C4-2B (cell line): ENCODE measurements at regions not wholly inside any gene's neighbourhood (a gene's known extent, or its start where the extent isn't known, plus 50 kb on each side); places are given as distances from the start of the nearest gene placed in this dataset.

ENCODE experiments used
- H3K27ac ChIP-seq: fragments of 450-650 bp; 2 replicates; pipeline ENCODE4 v1.5.1; 2017
- ZFX ChIP-seq: fragments of 450-650 bp; IDR thresholded peaks from 2 replicates; pipeline ENCODE4 v1.6.1; 2017
- TF ChIP-seq, protein P1 (sequence below): fragments of 450-650 bp; conservative IDR thresholded peaks from 2 replicates; pipeline ENCODE4 v1.5.1; 2017; ENCODE audit warnings: mild to moderate bottlenecking

GRCh38 chr22:48926136-48926535 lies 901.5 kb downstream of the BRD1 start:
- no peak overlapping the region for H3K27ac ChIP-seq
- no peak for TF ChIP-seq ZFX
- TF ChIP-seq, protein P1, sequence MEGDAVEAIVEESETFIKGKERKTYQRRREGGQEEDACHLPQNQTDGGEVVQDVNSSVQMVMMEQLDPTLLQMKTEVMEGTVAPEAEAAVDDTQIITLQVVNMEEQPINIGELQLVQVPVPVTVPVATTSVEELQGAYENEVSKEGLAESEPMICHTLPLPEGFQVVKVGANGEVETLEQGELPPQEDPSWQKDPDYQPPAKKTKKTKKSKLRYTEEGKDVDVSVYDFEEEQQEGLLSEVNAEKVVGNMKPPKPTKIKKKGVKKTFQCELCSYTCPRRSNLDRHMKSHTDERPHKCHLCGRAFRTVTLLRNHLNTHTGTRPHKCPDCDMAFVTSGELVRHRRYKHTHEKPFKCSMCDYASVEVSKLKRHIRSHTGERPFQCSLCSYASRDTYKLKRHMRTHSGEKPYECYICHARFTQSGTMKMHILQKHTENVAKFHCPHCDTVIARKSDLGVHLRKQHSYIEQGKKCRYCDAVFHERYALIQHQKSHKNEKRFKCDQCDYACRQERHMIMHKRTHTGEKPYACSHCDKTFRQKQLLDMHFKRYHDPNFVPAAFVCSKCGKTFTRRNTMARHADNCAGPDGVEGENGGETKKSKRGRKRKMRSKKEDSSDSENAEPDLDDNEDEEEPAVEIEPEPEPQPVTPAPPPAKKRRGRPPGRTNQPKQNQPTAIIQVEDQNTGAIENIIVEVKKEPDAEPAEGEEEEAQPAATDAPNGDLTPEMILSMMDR, result no peak

GRCh38 chr22:48925450-48925849 lies 902.2 kb downstream of the BRD1 start:
- TF ChIP-seq, protein P1, result no peak
- no peak for TF ChIP-seq ZFX
- no peak overlapping the region for H3K27ac ChIP-seq

DNA sequence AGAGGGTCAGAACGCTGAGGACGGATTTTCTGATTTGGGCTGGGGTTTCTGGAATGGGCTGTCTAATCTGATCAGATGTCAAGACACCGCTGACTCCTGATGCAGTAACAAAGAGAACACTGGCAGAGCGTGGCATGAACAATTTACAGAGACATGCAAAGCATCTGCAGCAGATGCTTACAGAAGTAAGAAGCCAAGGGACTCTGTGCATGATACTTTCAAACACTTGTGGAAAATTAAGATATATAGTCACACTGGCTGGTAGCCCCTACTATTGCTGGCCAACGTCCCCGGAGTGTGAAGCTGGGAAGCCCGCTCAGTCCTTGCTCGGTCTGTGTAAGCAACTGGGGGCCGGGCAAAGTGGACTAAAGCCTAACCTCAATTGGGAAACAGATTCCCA lies 903.7 kb downstream of the BRD1 start:
- no peak overlapping the region for H3K27ac ChIP-seq
- TF ChIP-seq, protein P1, result no peak
- TF ChIP-seq ZFX, result no peak

DNA sequence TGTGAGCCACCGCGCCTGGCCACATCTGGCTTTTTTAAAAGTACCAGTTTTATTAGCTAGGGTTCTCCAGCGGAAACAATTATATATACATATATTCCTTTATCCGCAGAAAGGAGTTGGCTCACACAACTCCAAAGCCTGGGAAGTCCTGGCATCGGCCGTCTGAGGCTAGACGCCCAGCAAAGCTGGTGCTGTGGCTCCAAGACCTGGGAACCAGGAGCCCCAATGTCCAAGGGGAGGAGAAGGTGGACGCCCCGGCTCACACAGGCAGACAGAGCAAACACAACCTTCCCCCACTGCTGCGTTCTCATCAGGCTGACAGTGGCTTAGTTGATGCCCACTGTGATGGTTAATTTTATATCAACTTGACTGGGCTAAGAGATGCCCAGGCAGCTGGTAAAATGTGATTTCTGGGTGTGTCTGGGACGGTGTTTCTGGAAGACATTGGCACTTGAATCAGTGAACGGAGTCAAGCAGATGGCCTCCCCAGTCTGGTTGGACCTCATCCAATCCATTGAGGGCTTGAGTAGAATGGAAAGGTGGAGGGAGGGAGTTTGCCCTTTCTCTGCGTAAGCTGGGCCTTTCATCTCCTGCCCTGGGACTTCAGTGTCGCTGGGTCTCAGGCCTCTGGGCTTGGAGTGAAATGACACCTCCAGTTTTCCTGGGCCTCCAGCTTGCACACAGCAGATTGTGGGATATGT lies 904.4 kb downstream of the BRD1 start:
- TF ChIP-seq ZFX, result no peak
- TF ChIP-seq, protein P1, result no peak
- H3K27ac ChIP-seq, result no peak overlapping the region

GRCh38 chr22:48921411-48921903 lies 906.2 kb downstream of the BRD1 start:
- H3K27ac ChIP-seq, result no peak overlapping the region
- TF ChIP-seq ZFX, result no peak
- TF ChIP-seq, protein P1, result no peak

DNA sequence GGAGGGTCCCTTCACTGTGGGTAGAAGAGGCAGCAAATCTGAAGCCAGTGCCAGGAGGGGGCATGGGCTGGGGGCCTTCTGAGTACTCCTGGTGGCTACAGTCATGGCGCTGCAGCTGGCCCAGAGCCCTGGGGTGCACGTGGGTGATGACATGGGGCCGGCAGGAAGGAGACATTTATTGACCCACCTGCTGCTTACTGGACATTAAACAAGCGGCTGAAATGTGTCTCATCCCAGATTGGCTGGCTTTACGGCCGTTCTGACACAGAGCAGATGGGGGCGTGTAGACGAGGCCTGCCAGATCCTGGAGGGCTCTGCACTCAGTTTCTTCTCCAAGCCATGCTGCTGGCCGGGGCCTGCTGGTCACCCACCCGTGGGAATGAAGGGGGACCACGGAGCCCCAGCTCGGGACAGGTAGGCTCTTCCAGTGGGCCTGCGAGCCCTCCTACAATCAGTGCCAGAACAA lies 906.9 kb downstream of the BRD1 start:
- TF ChIP-seq ZFX, result no peak
- TF ChIP-seq, protein P1, result no peak
- no peak overlapping the region for H3K27ac ChIP-seq

DNA sequence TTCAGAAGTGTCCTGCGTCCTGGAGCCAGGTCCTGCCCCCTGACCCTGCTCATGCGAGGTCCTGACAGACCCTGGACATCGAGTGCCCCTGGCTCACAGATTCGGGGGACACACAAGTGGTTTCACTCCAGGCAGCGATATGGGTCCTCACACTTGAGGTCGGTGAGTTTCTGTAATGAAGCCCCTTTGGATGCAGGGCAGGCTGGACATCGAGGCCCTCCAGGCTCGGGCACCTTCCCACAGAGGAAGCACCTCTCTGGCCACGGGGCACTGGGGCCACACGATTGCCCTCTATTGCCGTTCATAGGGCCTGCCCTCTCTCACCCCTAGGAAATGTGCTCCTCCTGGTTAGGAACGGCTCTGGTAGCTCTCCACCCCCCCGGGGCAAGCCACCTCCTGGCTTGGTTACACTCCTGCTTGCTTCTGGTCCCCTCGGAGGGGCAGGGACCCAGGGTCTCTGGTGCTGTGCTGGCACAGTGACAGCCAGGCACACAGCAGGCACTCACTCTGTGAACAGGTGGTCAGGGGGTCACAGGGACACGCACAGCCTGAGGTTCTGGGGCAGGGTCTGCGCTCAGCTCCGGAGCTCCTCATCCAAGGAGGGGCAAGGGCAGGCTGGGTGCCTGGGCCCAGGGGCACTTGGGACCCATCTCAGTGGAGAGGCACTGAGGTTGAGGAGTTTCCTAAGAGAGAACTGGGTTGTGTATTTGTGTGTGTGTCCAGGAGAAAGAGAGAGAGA lies 907.7 kb downstream of the BRD1 start:
- no peak overlapping the region for H3K27ac ChIP-seq
- TF ChIP-seq ZFX, result no peak
- TF ChIP-seq, protein P1, result no peak
